ENCODE measurements at regions not wholly inside any gene's neighbourhood (a gene's known extent, or its start where the extent isn't known, plus 50 kb on each side); places are given as distances from the start of the nearest gene placed in this dataset.

GRCh38 chr3:186461141-186461540, 83.0 kb downstream of the CRYGS start:
- H3K27ac ChIP-seq: no peak overlapping the region
- no peaks in the 10 kb centered on the region for H3K27me3 ChIP-seq
- H3K4me1 ChIP-seq: no peaks in the 10 kb centered on the region
- H3K4me3 ChIP-seq: no peak overlapping the region
- H3K36me3 ChIP-seq: no peaks in the 10 kb centered on the region
- WGBS, 4 donors: 63 to 79% (median 70%) methylated on average over 1 of the region's 1 CpG
- H3K9me3 ChIP-seq: no peaks in the 10 kb centered on the region
- no peak for TF ChIP-seq POLR2A (IDR thresholded peaks at IDR 0.05)
- TF ChIP-seq, protein P1, sequence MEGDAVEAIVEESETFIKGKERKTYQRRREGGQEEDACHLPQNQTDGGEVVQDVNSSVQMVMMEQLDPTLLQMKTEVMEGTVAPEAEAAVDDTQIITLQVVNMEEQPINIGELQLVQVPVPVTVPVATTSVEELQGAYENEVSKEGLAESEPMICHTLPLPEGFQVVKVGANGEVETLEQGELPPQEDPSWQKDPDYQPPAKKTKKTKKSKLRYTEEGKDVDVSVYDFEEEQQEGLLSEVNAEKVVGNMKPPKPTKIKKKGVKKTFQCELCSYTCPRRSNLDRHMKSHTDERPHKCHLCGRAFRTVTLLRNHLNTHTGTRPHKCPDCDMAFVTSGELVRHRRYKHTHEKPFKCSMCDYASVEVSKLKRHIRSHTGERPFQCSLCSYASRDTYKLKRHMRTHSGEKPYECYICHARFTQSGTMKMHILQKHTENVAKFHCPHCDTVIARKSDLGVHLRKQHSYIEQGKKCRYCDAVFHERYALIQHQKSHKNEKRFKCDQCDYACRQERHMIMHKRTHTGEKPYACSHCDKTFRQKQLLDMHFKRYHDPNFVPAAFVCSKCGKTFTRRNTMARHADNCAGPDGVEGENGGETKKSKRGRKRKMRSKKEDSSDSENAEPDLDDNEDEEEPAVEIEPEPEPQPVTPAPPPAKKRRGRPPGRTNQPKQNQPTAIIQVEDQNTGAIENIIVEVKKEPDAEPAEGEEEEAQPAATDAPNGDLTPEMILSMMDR (IDR thresholded peaks at IDR 0.05): no peak
- DNase-seq (no peak), ATAC-seq (no peak)
- intact Hi-C loops (cut with DNase I): no loop called here

DNA sequence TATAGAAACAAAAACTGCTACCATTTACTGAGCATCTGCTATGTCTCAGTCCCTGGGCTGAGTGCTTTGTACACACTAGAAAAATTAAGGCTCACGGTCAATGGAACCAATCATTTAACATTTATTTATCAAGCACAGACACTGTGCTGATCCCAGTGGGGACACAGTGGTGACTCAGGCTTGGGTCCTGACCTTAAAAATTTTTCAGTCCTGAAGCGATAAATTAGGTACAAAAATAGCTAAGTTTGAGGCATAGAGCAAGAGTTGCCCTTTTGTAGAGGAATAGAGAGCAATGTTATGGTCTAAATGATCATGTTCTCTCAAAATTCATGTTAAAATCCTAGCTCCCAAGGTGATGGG, 85.1 kb downstream of the CRYGS start:
- TF ChIP-seq POLR2A (IDR thresholded peaks at IDR 0.05): no peak
- TF ChIP-seq, protein P1 (IDR thresholded peaks at IDR 0.05): no peak
- WGBS, 4 donors: 68 to 82% (median 71%) methylated on average over 2 of the region's 2 CpGs
- intact Hi-C loops (cut with DNase I): no loop called here

DNA sequence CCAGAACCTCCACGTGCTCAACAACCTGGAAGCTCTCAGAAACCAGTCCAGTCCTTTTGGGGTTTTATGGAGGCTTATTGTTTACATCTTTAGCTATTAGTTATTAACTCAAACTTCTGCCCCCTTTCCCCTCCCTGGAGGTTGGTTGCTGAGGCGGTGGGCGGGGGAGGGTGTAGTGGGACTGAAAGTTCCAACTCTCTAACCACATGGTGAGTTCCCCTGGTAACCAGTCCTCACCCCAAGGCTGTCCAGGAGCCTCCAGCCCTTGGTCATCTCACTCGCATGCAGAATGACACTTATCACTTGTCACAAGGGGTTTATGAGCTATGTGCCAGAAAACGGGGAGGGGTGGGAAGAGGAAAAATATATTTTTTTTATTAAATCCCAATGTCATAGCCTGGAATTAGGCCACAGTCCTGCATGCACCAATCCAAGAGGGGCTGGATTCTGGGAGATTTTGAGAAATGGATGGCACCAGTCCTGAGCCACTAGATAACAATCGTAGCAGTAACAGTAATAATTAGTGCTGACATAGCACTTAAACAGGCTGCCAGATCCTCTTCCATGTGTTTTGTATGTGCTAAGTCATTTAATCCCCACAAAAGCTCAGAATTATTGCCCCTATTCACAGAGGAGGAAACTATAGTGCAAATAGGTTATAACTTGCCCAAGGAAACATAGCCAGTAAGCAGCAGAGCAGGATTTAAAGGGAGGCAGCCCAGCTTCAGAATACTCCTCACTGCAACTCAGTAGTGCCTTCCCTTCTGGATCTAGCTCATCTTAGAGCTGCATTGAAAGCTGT, 85.7 kb downstream of the CRYGS start:
- H3K4me3 ChIP-seq: no peak overlapping the region
- no peak overlapping the region for H3K27ac ChIP-seq
- H3K36me3 ChIP-seq: no peaks in the 10 kb centered on the region
- no peaks in the 10 kb centered on the region for H3K27me3 ChIP-seq
- no peaks in the 10 kb centered on the region for H3K4me1 ChIP-seq
- TF ChIP-seq, protein P1 (IDR thresholded peaks at IDR 0.05): no peak
- TF ChIP-seq POLR2A (IDR thresholded peaks at IDR 0.05): no peak
- no peaks in the 10 kb centered on the region for H3K9me3 ChIP-seq
- no peak for DNase-seq
- 63 to 73% (median 70%) methylated on average over 6 of the region's 6 CpGs for WGBS, 4 donors
- ATAC-seq: no peak
- intact Hi-C loops (cut with DNase I): no loop called here

More for the DNA sequence above, 85.1 kb downstream of the CRYGS start:
- Histone ChIP-seq H3K9me3 (no peaks in the 10 kb centered on the region), H3K4me3 (no peak overlapping the region), H3K27ac (peak overlapping the region in 1 of 12 donors; percentile 9), H3K36me3 (no peaks in the 10 kb centered on the region), H3K27me3 (no peaks in the 10 kb centered on the region), H3K4me1 (no peaks in the 10 kb centered on the region)
- no peak for ATAC-seq
- DNase-seq: no peak

- WGBS, 4 donors: 77 to 89% (median 83%) methylated on average over 5 of the region's 5 CpGs
- Histone ChIP-seq H3K4me3 (no peak overlapping the region), H3K36me3 (no peaks in the 10 kb centered on the region), H3K4me1 (no peaks in the 10 kb centered on the region), H3K27me3 (no peaks in the 10 kb centered on the region), H3K9me3 (no peaks in the 10 kb centered on the region), H3K27ac (no peak overlapping the region)
- no peak for ATAC-seq
- no peak for DNase-seq
- intact Hi-C loops (cut with DNase I): no loop called here
- TF ChIP-seq, protein P1 (IDR thresholded peaks at IDR 0.05): no peak
- no peak for TF ChIP-seq POLR2A (IDR thresholded peaks at IDR 0.05)
Measured at GRCh38 chr3:186457236-186457635, 86.9 kb downstream of the CRYGS start.

All from heart left ventricle (tissue), 16 donors.